Fibroblast of pulmonary artery (primary cell): ENCODE measurements at regions not wholly inside any gene's neighbourhood (a gene's known extent, or its start where the extent isn't known, plus 50 kb on each side); places are given as distances from the start of the nearest gene placed in this dataset.
"Not testable (repeated sequence)": the region's sequence is repeated elsewhere in the genome, so short reads cannot be mapped to it uniquely, and the experiment has no call there.

Experiments used
- DNase-seq: peaks from one replicate; pipeline ENCODE4 v3.0.0-alpha.2; 2010; ENCODE audit warnings: low read depth
- H3K4me3 ChIP-seq: replicated peaks from 2 replicates; pipeline ENCODE4 v1.5.1; 2011; ENCODE audit warnings: low read depth, mild to moderate bottlenecking, control low read depth, low read length, moderate library complexity
- TF ChIP-seq, protein P1 (sequence below): IDR thresholded peaks from 2 replicates; pipeline ENCODE4 v1.5.1; 2011; ENCODE audit warnings: mild to moderate bottlenecking, control low read depth, low read length, inconsistent platforms; ENCODE audit errors: missing control alignments

DNA sequence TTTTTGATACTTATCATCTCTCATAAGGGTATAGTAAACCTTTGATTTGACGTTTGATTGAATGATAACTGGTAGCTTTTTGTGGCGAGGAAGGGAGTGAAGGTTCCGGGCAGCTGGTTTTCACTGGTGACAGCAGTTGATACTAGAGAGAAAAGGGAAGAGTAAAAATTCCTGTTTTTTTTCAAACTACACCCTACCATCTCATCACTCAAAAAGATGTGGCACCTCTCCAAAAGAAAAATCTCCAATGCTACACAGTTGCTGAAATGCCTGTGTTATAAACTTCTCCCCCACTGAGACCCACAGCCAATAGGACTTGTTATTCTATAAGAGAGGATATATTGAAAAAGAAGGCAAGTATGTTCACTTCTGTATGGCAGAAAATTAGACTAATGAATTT is 154.0 kb downstream of the MAIP1 start:
- H3K4me3 ChIP-seq = no peak overlapping the region
- no peak for DNase-seq
- TF ChIP-seq, protein P1, sequence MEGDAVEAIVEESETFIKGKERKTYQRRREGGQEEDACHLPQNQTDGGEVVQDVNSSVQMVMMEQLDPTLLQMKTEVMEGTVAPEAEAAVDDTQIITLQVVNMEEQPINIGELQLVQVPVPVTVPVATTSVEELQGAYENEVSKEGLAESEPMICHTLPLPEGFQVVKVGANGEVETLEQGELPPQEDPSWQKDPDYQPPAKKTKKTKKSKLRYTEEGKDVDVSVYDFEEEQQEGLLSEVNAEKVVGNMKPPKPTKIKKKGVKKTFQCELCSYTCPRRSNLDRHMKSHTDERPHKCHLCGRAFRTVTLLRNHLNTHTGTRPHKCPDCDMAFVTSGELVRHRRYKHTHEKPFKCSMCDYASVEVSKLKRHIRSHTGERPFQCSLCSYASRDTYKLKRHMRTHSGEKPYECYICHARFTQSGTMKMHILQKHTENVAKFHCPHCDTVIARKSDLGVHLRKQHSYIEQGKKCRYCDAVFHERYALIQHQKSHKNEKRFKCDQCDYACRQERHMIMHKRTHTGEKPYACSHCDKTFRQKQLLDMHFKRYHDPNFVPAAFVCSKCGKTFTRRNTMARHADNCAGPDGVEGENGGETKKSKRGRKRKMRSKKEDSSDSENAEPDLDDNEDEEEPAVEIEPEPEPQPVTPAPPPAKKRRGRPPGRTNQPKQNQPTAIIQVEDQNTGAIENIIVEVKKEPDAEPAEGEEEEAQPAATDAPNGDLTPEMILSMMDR = no peak

GRCh38 chr2:200110381-200110780 is 155.0 kb downstream of the MAIP1 start:
- TF ChIP-seq, protein P1 = no peak
- no peak for DNase-seq
- H3K4me3 ChIP-seq = no peak overlapping the region

GRCh38 chr2:200113016-200113799 is 157.8 kb downstream of the MAIP1 start:
- DNase-seq, H3K4me3 ChIP-seq: not testable (repeated sequence)

- no peak for DNase-seq
- H3K4me3 ChIP-seq = no peak overlapping the region
- TF ChIP-seq, protein P1 = no peak
These were observed 163.9 kb downstream of the MAIP1 start for GRCh38 chr2:200119236-200119635.

DNA sequence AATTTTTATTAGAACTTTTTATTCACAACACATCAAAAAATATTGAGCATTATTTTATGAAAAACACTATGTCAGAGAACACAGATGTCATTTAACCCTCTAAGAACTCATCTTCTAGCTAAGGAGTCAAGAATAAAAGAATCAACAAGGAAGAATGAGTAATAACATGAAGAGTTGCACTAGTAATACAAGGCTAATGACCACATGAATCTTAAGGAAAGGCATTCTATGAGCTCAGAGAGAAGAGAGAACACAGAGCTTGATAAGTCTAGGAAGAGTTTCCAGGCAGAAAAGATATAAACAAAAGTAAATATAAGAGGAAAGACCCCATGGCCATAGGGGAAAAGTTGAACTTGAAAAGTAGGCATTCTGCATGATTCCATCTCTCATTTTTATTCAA is 166.5 kb downstream of the MAIP1 start:
- H3K4me3 ChIP-seq = no peak overlapping the region
- TF ChIP-seq, protein P1 = no peak
- DNase-seq = no peak

- no peak overlapping the region for H3K4me3 ChIP-seq
- DNase-seq = no peak
- TF ChIP-seq, protein P1 = no peak
These were observed 167.3 kb downstream of the MAIP1 start for GRCh38 chr2:200122683-200123082.

DNA sequence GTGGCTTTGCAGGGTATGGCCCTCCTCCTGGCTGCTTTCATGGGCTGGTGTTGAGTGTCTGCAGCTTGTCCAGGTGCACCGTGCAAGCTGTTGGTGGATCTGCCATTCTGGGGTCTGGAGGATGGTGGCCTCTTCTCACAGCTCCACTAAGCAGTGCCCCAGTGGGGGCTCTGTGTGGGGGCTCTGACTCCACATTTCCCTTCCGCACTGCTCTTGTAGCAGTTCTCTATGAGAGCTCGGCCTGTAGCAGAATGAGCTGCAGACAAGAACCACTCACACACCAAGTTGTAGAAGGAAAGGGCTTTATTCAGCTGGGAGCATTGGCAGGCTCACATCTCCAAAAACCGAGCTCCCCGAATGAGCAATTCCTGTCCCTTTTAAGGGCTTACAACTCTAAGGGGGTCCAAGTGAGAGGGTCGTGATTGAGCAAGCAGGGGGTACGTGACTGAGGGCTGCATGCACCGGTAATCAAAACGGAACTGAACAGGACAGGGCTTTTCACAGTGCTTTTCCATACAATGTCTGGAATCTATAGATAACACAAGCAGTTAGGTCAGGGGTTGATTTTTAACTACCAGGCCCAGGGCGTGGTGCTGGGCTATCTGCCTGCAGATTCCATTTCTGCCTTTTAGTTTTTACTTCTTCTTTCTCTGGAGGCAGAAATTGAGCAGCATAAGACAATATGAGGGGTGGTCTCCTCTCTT is 169.4 kb downstream of the MAIP1 start:
- not testable (repeated sequence) for DNase-seq

More for the DNA sequence above, 169.4 kb downstream of the MAIP1 start:
- H3K4me3 ChIP-seq = not testable (repeated sequence)
